Activated naive CD8-positive, alpha-beta T cell treated with anti-CD3 and anti-CD28 coated beads, Interleukin-2, amount 10 ng/mL, durations not matched to agents 7 days and 5 days (primary cell): ENCODE measurements at regions not wholly inside any gene's neighbourhood (a gene's known extent, or its start where the extent isn't known, plus 50 kb on each side); places are given as distances from the start of the nearest gene placed in this dataset.

Experiments used
- ATAC-seq: fragments of 150-1000 bp; cut with Tn5 transposase; one replicate; pipeline ENCODE4 v1.10.0; 2021; ENCODE audit warnings: low read depth, moderate library complexity
- POLR2A ChIA-PET: fragments of 350-600 bp; sonication (Branson Sonifier 250); formaldehyde crosslinking; loops from one replicate; lab custom pipeline; 2021; ENCODE audit warnings: antibody characterized with exemption; lab: Charles Lee
- DNase-seq: peaks from one replicate; pipeline ENCODE4 v3.0.0; 2021
- H3K27ac Mint-ChIP-seq: one replicate; pipeline ENCODE4 v1.8.0; 2022; ENCODE audit warnings: mild to moderate bottlenecking, mixed read lengths
- H3K27me3 Mint-ChIP-seq: one replicate; pipeline ENCODE4 v1.8.0; 2022; ENCODE audit warnings: mild to moderate bottlenecking, moderate library complexity, mixed read lengths
- H3K36me3 Mint-ChIP-seq: one replicate; pipeline ENCODE4 v1.8.0; 2021; ENCODE audit warnings: mild to moderate bottlenecking, mixed read lengths
- H3K4me1 Mint-ChIP-seq: one replicate; pipeline ENCODE4 v1.8.0; 2021; ENCODE audit warnings: mixed read lengths
- H3K4me3 Mint-ChIP-seq: one replicate; pipeline ENCODE4 v1.8.0; 2022; ENCODE audit warnings: mild to moderate bottlenecking, moderate library complexity, mixed read lengths
- H3K9me3 Mint-ChIP-seq: one replicate; pipeline ENCODE4 v1.8.0; 2021; ENCODE audit warnings: mixed read lengths

GRCh38 chr14:38973083-38973700 lies 129.8 kb downstream of the SEC23A start:
- no peak overlapping the region for H3K4me3 Mint-ChIP-seq
- H3K9me3 Mint-ChIP-seq, result peaks cover 1% of the 10 kb centered on the region
- H3K27ac Mint-ChIP-seq, result no peak overlapping the region
- no peaks in the 10 kb centered on the region for H3K36me3 Mint-ChIP-seq
- POLR2A ChIA-PET, result no interaction called here
- DNase-seq (no peak), ATAC-seq (no peak)
- peaks cover 5% of the 10 kb centered on the region for H3K27me3 Mint-ChIP-seq
- H3K4me1 Mint-ChIP-seq, result no peaks in the 10 kb centered on the region

GRCh38 chr14:38972511-38972910 lies 130.5 kb downstream of the SEC23A start:
- H3K36me3 Mint-ChIP-seq, result no peaks in the 10 kb centered on the region
- no peak for ATAC-seq
- H3K27me3 Mint-ChIP-seq, result peaks cover 2% of the 10 kb centered on the region
- POLR2A ChIA-PET, result no interaction called here
- H3K9me3 Mint-ChIP-seq, result peaks cover under 1% of the 10 kb centered on the region
- H3K4me1 Mint-ChIP-seq, result no peaks in the 10 kb centered on the region
- no peak overlapping the region for H3K4me3 Mint-ChIP-seq
- no peak for DNase-seq
- no peak overlapping the region for H3K27ac Mint-ChIP-seq

GRCh38 chr14:38971258-38971921 lies 131.6 kb downstream of the SEC23A start:
- Mint-ChIP-seq H3K4me3 (no peak overlapping the region), H3K27me3 (no peaks in the 10 kb centered on the region), H3K4me1 (no peaks in the 10 kb centered on the region), H3K9me3 (no peaks in the 10 kb centered on the region), H3K27ac (no peak overlapping the region), H3K36me3 (no peaks in the 10 kb centered on the region)
- ATAC-seq (no peak), DNase-seq (no peak)
- POLR2A ChIA-PET, result no interaction called here

GRCh38 chr14:38964630-38965029 lies 138.4 kb downstream of the SEC23A start:
- Mint-ChIP-seq H3K36me3 (no peaks in the 10 kb centered on the region), H3K4me3 (no peak overlapping the region), H3K4me1 (no peaks in the 10 kb centered on the region), H3K27ac (no peak overlapping the region), H3K9me3 (no peaks in the 10 kb centered on the region), H3K27me3 (no peaks in the 10 kb centered on the region)
- POLR2A ChIA-PET, result no interaction called here
- ATAC-seq (no peak), DNase-seq (no peak)

GRCh38 chr14:38960946-38961531 lies 142.0 kb downstream of the SEC23A start:
- no peaks in the 10 kb centered on the region for H3K4me1 Mint-ChIP-seq
- no peaks in the 10 kb centered on the region for H3K9me3 Mint-ChIP-seq
- no peak overlapping the region for H3K4me3 Mint-ChIP-seq
- no peak overlapping the region for H3K27ac Mint-ChIP-seq
- DNase-seq, result no peak
- no peaks in the 10 kb centered on the region for H3K27me3 Mint-ChIP-seq
- POLR2A ChIA-PET, result no interaction called here
- no peaks in the 10 kb centered on the region for H3K36me3 Mint-ChIP-seq
- ATAC-seq, result no peak

GRCh38 chr14:38959021-38959420 lies 144.0 kb downstream of the SEC23A start:
- no peak overlapping the region for H3K27ac Mint-ChIP-seq
- H3K9me3 Mint-ChIP-seq, result no peaks in the 10 kb centered on the region

GRCh38 chr14:38958589-38958988 lies 144.4 kb downstream of the SEC23A start:
- ATAC-seq (no peak), DNase-seq (no peak)
- Mint-ChIP-seq H3K4me1 (no peaks in the 10 kb centered on the region), H3K9me3 (no peaks in the 10 kb centered on the region), H3K27me3 (no peaks in the 10 kb centered on the region), H3K4me3 (no peak overlapping the region), H3K36me3 (no peaks in the 10 kb centered on the region), H3K27ac (no peak overlapping the region)
- POLR2A ChIA-PET, result no interaction called here

More at GRCh38 chr14:38959021-38959420, 144.0 kb downstream of the SEC23A start:
- Mint-ChIP-seq H3K4me1 (no peaks in the 10 kb centered on the region), H3K36me3 (no peaks in the 10 kb centered on the region), H3K4me3 (no peak overlapping the region), H3K27me3 (no peaks in the 10 kb centered on the region)
- DNase-seq (no peak), ATAC-seq (no peak)
- POLR2A ChIA-PET, result no interaction called here

GRCh38 chr14:38951451-38951850 lies 151.6 kb downstream of the SEC23A start:
- no peak overlapping the region for H3K27ac Mint-ChIP-seq
- H3K27me3 Mint-ChIP-seq, result peaks cover 1% of the 10 kb centered on the region
- no peaks in the 10 kb centered on the region for H3K9me3 Mint-ChIP-seq
- H3K4me3 Mint-ChIP-seq, result no peak overlapping the region
- POLR2A ChIA-PET, result no interaction called here
- no peaks in the 10 kb centered on the region for H3K4me1 Mint-ChIP-seq
- H3K36me3 Mint-ChIP-seq, result no peaks in the 10 kb centered on the region
- ATAC-seq, result no peak
- DNase-seq, result no peak

GRCh38 chr14:38950676-38951075 lies 152.4 kb downstream of the SEC23A start:
- ATAC-seq (no peak), DNase-seq (no peak)
- Mint-ChIP-seq H3K36me3 (no peaks in the 10 kb centered on the region), H3K4me3 (no peak overlapping the region), H3K27me3 (peaks cover 1% of the 10 kb centered on the region), H3K9me3 (no peaks in the 10 kb centered on the region), H3K27ac (no peak overlapping the region), H3K4me1 (no peaks in the 10 kb centered on the region)
- POLR2A ChIA-PET, result no interaction called here

- POLR2A ChIA-PET, result no interaction called here
- Mint-ChIP-seq H3K27me3 (peaks cover 1% of the 10 kb centered on the region), H3K4me3 (no peak overlapping the region), H3K27ac (no peak overlapping the region), H3K4me1 (no peaks in the 10 kb centered on the region), H3K9me3 (no peaks in the 10 kb centered on the region), H3K36me3 (no peaks in the 10 kb centered on the region)
- DNase-seq (no peak), ATAC-seq (no peak)
These were observed 154.5 kb downstream of the SEC23A start for GRCh38 chr14:38948576-38948975.

GRCh38 chr14:38948171-38948570 lies 154.9 kb downstream of the SEC23A start:
- ATAC-seq (no peak), DNase-seq (no peak)
- Mint-ChIP-seq H3K36me3 (no peaks in the 10 kb centered on the region), H3K27ac (no peak overlapping the region), H3K4me3 (no peak overlapping the region), H3K27me3 (peaks cover 1% of the 10 kb centered on the region), H3K9me3 (no peaks in the 10 kb centered on the region), H3K4me1 (no peaks in the 10 kb centered on the region)
- POLR2A ChIA-PET, result no interaction called here

- Mint-ChIP-seq H3K36me3 (no peaks in the 10 kb centered on the region), H3K9me3 (no peaks in the 10 kb centered on the region), H3K27me3 (peaks cover 1% of the 10 kb centered on the region), H3K27ac (no peak overlapping the region), H3K4me3 (no peak overlapping the region), H3K4me1 (no peaks in the 10 kb centered on the region)
- no peak for DNase-seq
- POLR2A ChIA-PET, result no interaction called here
- no peak for ATAC-seq
These were observed 155.7 kb downstream of the SEC23A start for GRCh38 chr14:38947343-38947742.

GRCh38 chr14:38944691-38945090 lies 158.3 kb downstream of the SEC23A start:
- Mint-ChIP-seq H3K36me3 (no peaks in the 10 kb centered on the region), H3K27ac (no peak overlapping the region), H3K4me1 (no peaks in the 10 kb centered on the region), H3K27me3 (no peaks in the 10 kb centered on the region), H3K9me3 (no peaks in the 10 kb centered on the region), H3K4me3 (no peak overlapping the region)
- no peak for DNase-seq
- no peak for ATAC-seq
- POLR2A ChIA-PET, result no interaction called here

- no peak overlapping the region for H3K4me3 Mint-ChIP-seq
- no peaks in the 10 kb centered on the region for H3K9me3 Mint-ChIP-seq
- no peak overlapping the region for H3K27ac Mint-ChIP-seq
- DNase-seq (no peak), ATAC-seq (no peak)
- H3K27me3 Mint-ChIP-seq, result peaks cover 2% of the 10 kb centered on the region
- no peaks in the 10 kb centered on the region for H3K36me3 Mint-ChIP-seq
- H3K4me1 Mint-ChIP-seq, result no peaks in the 10 kb centered on the region
- POLR2A ChIA-PET, result no interaction called here
These were observed 161.5 kb downstream of the SEC23A start for GRCh38 chr14:38941488-38941887.
